KMS-11 (cell line): ENCODE measurements at regions not wholly inside any gene's neighbourhood (a gene's known extent, or its start where the extent isn't known, plus 50 kb on each side); places are given as distances from the start of the nearest gene placed in this dataset.
"Not testable (repeated sequence)": the region's sequence is repeated elsewhere in the genome, so short reads cannot be mapped to it uniquely, and the experiment has no call there.

ENCODE experiments used
- H2AFZ ChIP-seq: fragments of 200-600 bp; sonication (generic); 2 replicates; pipeline ENCODE4 v1.6.1; 2016; ENCODE audit warnings: antibody characterized with exemption, mixed run types, low read depth
- H3K27ac ChIP-seq: fragments of 200-600 bp; sonication (generic); 2 replicates; pipeline ENCODE4 v1.6.1; 2016; ENCODE audit warnings: mild to moderate bottlenecking, mixed run types
- H3K27me3 ChIP-seq: fragments of 200-600 bp; sonication (generic); 2 replicates; pipeline ENCODE4 v1.6.1; 2017; ENCODE audit warnings: mild to moderate bottlenecking, low read depth, mixed run types, moderate library complexity; ENCODE audit not compliant: insufficient read depth
- H3K36me3 ChIP-seq: fragments of 200-600 bp; sonication (generic); 2 replicates; pipeline ENCODE4 v1.6.1; 2017; ENCODE audit warnings: mild to moderate bottlenecking, mixed run types; ENCODE audit not compliant: insufficient read depth
- H3K4me1 ChIP-seq: fragments of 200-600 bp; sonication (generic); 2 replicates; pipeline ENCODE4 v1.6.1; 2016; ENCODE audit warnings: mild to moderate bottlenecking, low read depth, mixed run types; ENCODE audit not compliant: poor library complexity, severe bottlenecking
- H3K4me2 ChIP-seq: fragments of 200-600 bp; sonication (generic); 2 replicates; pipeline ENCODE4 v1.7.0; 2016; ENCODE audit warnings: mild to moderate bottlenecking, mixed run types
- H3K4me3 ChIP-seq: fragments of 200-600 bp; sonication (generic); IDR thresholded peaks from 2 replicates; pipeline ENCODE4 v1.6.1; 2017; ENCODE audit warnings: low read depth, low read length, mixed read lengths; ENCODE audit not compliant: insufficient read depth
- H3K79me2 ChIP-seq: fragments of 200-600 bp; sonication (generic); 2 replicates; pipeline ENCODE4 v1.6.1; 2016; ENCODE audit warnings: low read depth, mixed run types; ENCODE audit not compliant: insufficient read depth
- H3K9ac ChIP-seq: fragments of 200-600 bp; sonication (generic); 2 replicates; pipeline ENCODE4 v1.6.1; 2016; ENCODE audit warnings: mild to moderate bottlenecking, mixed run types
- H4K20me1 ChIP-seq: fragments of 200-600 bp; sonication (generic); 2 replicates; pipeline ENCODE4 v1.6.1; 2016; ENCODE audit warnings: mild to moderate bottlenecking, mixed run types; ENCODE audit not compliant: insufficient read depth
- CTCF ChIP-seq: fragments of 200-600 bp; sonication (generic); conservative IDR thresholded peaks from 2 replicates; pipeline ENCODE4 v1.6.1; 2017; ENCODE audit warnings: low read depth, mild to moderate bottlenecking, antibody characterized with exemption, low read length, moderate library complexity, mixed read lengths

DNA sequence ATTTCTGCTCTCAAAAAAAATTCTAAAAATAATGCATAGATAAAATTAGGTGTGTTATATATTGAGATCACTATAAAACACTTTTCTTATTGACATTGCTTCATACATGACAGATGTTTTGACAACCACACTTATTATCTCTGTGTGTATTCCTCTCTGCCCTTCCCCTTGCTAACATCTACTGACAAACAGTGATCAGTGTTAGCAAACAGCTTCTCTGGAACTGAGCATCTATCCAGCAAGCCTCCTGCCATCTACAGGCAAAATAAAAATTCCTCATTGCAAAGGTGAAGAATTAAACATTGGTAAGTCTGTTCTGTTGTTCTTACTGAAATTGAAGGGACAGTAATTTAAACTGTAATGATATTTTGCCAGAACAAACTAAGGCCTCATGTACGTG is 2153.9 kb downstream of the NCAM2 start:
- Histone ChIP-seq H3K9ac (no peak overlapping the region), H3K4me3 (no peak overlapping the region), H3K4me2 (no peak overlapping the region), H4K20me1 (no peaks in the 10 kb centered on the region), H3K27me3 (no peaks in the 10 kb centered on the region), H2AFZ (no peak overlapping the region), H3K4me1 (no peaks in the 10 kb centered on the region), H3K36me3 (no peaks in the 10 kb centered on the region), H3K27ac (no peak overlapping the region), H3K79me2 (no peaks in the 10 kb centered on the region)
- no peak for TF ChIP-seq CTCF

DNA sequence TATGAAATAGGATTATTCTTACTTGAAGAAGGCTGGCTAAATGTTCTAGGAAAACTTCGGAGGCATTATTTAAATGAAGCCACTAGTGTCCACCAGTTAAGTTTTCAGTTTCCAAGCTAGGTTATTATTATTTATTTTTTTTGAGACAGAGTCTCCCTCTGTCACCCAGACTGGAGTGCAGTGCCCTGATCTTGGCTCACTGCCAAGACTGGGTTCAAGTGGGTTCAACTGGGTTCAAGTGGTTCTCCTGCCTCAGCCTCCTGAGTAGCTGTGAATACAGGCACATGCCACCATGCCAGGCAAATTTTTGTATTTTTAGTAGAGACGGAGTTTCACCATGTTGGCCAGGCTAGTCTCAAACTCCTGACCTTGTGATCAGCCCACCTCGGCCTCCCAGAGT is 2155.6 kb downstream of the NCAM2 start:
- not testable (repeated sequence) for H3K4me2 ChIP-seq, H3K27me3 ChIP-seq

GRCh38 chr21:23155281-23155680 is 2157.1 kb downstream of the NCAM2 start:
- H2AFZ ChIP-seq, result no peak overlapping the region
- no peaks in the 10 kb centered on the region for H4K20me1 ChIP-seq
- no peaks in the 10 kb centered on the region for H3K4me1 ChIP-seq
- no peaks in the 10 kb centered on the region for H3K27me3 ChIP-seq
- no peaks in the 10 kb centered on the region for H3K36me3 ChIP-seq
- H3K79me2 ChIP-seq, result no peaks in the 10 kb centered on the region
- no peak overlapping the region for H3K4me2 ChIP-seq
- TF ChIP-seq CTCF, result no peak
- no peak overlapping the region for H3K9ac ChIP-seq
- H3K27ac ChIP-seq, result no peak overlapping the region
- no peak overlapping the region for H3K4me3 ChIP-seq

More for the DNA sequence above, 2155.6 kb downstream of the NCAM2 start:
- H2AFZ ChIP-seq, H3K36me3 ChIP-seq, H3K4me3 ChIP-seq, H3K79me2 ChIP-seq, H4K20me1 ChIP-seq, H3K27ac ChIP-seq, H3K9ac ChIP-seq, H3K4me1 ChIP-seq: not testable (repeated sequence)

DNA sequence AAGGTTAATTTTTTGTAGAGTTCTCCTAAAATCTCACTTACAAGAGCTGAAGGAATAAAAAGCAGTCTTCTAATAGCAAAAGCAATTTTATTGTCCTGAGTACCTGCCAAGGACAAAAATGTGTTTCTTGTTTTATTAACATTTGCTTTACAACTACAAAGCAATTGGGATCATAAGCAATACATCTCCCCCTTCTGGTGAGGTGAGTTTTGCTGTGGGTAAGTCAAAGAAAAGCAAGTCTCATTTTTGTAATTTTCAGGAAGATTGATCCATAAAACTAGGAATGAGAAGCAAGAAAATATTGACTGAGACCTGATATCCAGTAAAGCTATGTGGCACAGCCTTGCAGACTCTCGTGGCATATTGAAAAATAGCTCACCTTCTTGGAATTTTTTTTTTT is 2162.7 kb downstream of the NCAM2 start:
- Histone ChIP-seq H3K27me3 (no peaks in the 10 kb centered on the region), H3K36me3 (no peaks in the 10 kb centered on the region), H2AFZ (no peak overlapping the region), H4K20me1 (no peaks in the 10 kb centered on the region), H3K4me1 (no peaks in the 10 kb centered on the region), H3K9ac (no peak overlapping the region), H3K4me2 (no peak overlapping the region), H3K79me2 (no peaks in the 10 kb centered on the region), H3K27ac (no peak overlapping the region), H3K4me3 (no peak overlapping the region)
- TF ChIP-seq CTCF, result 0 out of 2 replicates have a peak, but pooled peaks have one; percentile 26

DNA sequence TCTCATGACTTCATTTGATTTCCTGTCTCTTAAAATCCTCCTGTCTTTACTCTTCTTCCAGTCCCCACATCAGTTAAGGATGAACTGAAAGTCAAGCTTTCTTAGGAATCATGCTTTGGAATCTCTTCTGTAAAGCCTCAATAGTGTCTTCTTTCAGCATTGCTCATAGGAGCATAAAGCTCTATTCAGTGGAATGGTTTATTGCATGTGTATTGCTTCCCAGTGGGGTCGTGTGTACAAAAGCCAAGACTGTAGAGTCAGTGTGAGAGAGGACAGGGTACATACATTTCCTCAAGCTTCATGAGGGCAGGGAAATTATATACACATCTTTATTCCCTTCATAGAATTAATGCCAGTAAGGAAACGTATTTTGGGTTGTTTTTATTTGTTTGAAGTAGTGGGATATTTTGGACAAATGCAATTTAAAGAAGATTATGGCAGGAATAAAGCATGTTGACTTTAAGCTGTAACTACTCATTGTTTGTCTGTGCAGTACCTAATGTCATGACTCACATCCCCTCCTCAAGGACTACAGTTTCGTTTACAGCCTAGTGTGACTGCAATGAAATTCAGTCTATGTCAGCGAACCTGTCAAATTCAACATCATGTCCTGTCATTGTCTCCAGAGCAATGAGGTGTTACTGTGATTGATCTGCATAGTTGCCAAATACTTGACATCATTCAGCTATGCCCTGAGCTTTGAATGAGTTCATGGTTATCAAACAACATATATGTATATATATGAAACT is 2164.2 kb downstream of the NCAM2 start:
- Histone ChIP-seq H3K4me1 (no peaks in the 10 kb centered on the region), H4K20me1 (no peaks in the 10 kb centered on the region), H3K9ac (no peak overlapping the region), H3K4me3 (no peak overlapping the region), H3K27me3 (no peaks in the 10 kb centered on the region), H3K27ac (no peak overlapping the region), H2AFZ (no peak overlapping the region), H3K4me2 (peak overlapping the region; percentile 1; the same call in 1 of the 2 replicates), H3K36me3 (no peaks in the 10 kb centered on the region), H3K79me2 (no peaks in the 10 kb centered on the region)
- TF ChIP-seq CTCF, result no peak
